CD4-positive, alpha-beta T cell treated with Interleukin-12 subunit alpha and Interleukin-12 subunit beta, for 1 hour (primary cell): ENCODE measurements at regions not wholly inside any gene's neighbourhood (a gene's known extent, or its start where the extent isn't known, plus 50 kb on each side); places are given as distances from the start of the nearest gene placed in this dataset.
"Not testable (repeated sequence)": the region's sequence is repeated elsewhere in the genome, so short reads cannot be mapped to it uniquely, and the experiment has no call there.

Source experiments
- DNase-seq: peaks from one replicate; pipeline ENCODE4 v3.0.0-alpha.2; 2020

DNA sequence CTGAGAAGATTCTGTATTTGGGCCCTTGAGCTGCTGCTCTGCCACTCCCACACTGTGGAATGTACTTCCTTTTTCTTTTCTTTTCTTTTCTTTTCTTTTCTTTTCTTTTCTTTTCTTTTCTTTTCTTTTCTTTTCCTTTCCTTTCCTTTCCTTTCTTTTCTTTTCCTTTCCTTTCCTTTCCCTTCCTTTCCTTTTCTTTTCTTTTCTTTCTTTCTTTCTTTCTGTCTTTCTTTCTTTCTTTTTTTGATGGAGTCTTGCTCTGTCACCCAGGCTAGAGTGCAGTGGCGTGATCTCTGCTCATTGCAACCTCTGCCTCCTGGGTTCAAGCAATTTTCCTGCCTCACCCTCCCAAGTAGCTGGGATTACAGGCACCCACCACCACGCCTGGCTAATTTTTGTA is 89.8 kb downstream of the DNAAF6 start:
- not testable (repeated sequence) for DNase-seq

DNA sequence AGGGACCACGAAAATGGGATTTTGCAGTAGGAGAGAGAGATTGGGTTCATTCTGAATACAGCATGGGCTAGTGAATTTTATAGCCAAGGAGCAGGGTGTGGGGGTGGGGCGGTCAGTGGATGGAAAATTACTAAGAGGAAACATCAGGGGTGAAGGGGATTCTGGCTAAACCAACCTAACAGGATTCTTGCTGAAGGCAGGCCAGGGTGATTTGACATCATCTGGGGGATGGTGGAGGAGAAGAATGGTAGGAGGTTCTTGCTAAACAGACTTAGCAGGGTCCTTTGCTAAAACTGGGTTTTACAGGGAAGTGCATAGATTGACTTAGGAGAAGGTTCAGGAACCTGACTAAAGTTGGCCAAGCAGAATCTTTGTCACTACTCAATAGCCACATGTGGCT is 91.9 kb downstream of the DNAAF6 start:
- DNase-seq = no peak

DNA sequence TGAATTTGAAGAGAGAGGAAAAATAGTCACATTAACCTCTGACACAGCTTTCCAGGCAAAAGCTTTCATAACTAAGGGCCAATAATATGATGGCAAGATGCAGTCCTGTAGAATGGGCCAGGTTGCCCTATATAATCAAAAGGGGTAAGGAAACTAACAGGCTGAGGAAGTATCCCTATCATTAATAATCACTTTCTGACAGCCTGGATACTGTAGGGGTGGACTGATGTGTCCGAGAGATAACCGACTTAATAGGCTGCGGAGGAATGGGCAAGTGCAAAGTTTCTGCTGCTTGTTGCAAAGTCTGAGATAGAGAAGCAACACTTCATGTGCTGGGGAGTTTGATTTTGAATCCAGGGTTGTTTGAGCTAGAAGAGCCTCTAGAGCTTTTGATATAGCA is 94.8 kb downstream of the DNAAF6 start:
- no peak for DNase-seq

DNA sequence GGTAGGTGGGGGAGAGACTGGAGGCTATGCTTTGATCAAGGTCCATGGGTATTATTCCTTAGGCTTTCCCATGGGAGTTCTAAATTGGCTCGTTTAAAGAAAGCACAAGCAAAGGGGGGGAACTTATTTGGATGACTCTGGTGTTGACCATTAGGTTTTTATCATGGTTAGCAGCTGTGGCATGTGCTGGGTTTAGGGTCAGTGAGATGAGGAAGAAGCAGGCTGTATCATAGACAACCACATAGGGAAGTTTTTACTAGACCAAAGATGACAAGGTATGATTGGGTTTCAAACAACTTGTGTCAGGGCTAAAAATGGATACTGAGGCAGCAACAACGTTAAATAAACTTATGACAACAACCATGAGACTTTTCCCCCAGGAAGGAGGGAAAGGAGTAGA is 97.7 kb downstream of the DNAAF6 start:
- DNase-seq = no peak

DNA sequence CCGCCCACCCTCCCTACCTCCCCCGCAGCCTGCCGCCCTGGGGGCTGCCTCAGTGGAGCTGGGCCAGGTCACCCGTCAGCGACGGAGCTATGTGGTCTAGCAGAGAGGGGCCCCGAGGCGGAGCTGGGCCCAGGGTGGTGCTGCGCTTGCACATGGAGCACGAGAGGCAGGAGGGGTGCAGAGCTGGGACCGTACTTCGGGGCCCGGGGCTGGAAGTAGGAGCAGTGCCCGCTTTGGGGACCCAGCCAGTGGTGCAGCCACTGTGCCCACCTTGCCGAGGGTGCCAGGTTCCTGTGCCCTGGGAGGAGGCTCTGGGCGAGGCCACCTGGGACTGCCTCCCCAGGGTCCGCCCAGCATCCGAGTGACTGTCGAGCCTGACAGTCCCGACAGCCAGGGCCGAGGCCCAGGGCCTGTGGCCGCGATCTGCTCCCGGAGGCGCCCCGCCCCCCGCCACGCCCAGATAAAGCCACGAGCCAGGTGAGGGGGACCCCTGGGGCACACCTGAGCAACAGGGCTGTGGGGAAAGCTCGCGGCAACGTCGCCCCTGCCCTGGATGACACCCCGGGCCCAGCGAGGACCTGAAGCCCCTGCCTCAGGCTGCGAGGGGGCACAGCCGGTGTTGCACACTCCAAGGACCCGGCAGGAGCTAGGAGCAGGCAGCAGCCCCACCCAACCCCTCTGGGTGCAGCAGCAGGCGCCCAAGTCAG is 117.5 kb downstream of the DNAAF6 start:
- DNase-seq = no peak

DNA sequence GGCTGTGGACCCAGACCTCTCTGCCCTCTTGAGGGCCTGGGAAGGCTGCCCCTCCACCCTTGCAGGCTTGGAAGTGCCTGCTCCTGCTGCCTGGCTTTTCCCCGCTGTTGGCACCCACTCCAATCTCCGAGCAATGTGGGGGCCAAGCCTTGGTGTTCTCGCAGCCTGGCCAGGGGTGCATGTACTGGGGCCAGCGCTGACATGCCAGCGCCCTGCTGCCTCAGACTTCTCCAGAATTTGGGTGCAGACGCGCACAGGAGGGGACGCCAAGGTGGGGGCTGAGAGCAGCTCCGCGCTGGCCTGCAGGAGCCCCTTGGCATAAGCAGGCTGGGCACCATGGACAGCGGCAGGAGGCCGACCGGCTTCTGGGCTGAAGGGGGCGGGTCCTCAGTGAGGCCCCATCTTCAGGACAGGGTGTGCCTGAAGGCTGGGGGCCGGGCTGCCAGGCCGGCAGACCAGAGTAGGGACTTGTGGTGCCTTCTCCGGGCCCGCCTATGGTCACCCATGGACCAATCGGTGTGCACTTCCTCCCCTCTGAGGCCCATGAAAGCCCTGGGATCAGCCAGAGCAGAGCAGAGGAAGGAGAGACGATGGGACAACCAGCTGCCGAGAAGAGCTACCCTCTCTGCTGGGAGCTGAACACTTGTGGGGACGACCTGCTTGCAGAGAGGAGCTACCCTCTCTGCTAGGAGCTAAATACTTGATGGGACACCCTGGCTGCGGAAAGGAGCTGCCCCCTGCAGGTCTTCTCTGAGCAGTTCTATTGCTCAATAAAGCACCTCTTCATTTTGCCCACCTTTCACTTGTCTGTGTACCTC is 118.3 kb downstream of the DNAAF6 start:
- peak; percentile 0 for DNase-seq

DNA sequence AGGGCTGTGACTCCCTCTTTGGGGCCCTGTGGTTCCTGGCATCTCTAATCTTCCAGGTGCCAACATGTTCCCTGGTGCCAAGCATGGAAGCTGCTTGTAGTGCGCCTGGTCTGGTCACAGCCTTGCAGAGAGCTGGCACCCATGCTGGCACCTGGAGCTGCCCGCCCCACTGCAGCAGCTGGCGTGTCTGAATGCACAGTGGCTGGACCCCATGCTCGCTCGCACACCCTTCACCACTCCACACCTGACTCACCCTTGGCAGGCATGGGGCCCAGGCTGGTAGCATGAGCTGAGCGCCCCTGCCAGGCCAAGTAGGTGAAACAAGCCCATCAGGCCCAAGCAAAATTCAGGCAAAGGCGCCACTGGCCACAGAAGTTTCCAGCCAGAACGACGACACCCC is 119.1 kb downstream of the DNAAF6 start:
- no peak for DNase-seq

DNA sequence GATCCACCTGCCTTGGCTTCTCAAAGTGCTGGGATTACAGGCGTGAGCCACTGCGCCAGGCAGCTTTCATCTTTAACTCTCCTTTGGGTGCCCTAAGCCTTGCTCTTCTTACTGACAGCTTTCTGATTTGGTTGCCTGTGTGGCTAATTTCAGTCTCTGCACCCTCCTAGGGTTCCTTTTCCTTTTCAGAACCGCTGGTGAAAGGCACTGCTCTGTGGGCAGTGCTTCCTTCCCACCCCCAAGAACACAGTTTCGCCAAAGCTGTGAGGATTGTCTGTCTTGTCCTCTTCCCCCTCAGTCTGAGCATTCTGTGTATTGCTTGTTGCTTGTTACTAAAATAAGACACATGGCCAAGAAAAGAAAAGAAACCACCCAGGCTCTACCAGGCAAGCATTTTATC is 101.4 kb upstream of the FRMPD3 start:
- no peak for DNase-seq

DNA sequence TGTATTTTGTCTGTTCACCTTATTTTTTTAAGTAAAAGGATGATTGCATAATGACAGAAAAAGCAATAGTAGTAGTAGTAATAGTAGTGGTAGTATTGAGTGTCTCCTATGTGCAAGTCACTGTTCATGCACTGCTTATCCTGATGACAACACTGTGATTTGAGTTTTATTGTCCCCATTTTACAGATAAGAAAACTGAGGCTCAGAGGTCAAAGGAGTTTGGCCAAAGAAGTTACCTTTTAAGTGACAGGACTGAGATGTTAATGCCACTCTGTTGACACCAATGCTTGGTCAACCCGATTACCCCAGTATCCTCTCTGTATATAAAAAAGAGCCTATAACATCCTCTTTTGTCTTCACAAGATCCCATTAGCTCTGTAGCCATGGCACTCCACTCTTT is 100.5 kb upstream of the FRMPD3 start:
- DNase-seq = no peak

DNA sequence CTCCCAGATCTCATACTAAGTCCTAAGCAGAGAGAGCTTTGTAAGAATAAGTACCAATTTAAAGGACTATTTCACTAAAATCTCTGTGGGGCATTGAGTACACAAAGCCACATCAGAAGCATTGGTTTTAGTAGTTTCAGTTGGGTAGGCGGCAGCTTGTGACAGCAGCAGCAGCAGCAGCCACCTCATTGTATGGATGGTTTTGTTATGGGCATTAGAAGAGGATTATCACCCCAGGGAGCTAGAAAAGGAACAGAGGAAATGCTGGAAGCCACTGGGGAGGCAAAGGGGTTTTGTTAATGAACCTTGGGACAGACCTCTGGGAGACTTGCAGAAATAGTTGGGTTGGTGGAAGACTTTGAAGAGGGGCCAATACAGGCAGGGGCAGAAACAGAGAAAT is 93.9 kb upstream of the FRMPD3 start:
- no peak for DNase-seq

DNA sequence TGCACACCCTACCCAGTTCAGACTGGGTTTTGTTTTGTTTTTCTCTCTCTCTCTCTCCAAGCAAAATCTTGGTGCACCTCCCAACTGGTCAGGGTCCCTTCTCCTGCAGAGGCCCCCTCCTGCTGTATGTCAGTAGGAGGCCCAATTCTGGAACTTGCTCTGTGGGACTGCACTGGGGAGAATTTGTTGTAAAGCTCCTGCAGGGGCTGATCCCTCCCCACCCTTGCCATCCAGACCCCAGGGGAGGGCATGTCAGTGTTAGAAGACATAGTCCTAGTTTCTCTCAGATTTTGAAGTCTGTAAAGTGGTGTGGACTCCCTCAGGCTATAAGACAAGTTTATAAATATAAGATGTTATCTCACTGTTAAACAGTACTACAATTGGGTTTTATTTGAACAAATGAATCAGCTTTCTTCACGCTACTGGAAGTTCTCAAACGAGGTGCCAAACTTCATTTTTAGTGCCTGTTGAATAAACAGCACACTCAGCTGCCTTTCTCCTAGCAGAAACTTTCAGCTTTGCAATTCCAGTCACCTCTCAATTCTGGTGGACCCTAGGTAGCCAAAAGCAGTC is 88.6 kb upstream of the FRMPD3 start:
- DNase-seq = no peak

DNA sequence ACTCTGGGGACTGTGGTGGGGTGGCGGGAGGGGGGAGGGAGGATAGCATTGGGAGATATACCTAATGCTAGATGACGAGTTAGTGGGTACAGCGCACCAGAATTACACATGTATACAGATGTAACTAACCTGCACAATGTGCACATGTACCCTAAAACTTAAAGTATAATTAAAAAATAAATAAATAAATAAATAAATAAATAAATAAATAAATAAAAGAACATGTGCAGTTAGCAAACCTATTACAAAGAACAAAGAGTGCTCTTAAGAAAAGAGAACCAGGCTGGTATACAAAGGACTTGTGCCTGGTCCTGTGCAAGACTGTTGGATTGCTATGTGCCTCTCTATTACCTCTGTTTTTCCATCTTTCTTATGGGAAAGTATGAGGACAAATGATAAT is 79.3 kb upstream of the FRMPD3 start:
- DNase-seq = not testable (repeated sequence)

DNA sequence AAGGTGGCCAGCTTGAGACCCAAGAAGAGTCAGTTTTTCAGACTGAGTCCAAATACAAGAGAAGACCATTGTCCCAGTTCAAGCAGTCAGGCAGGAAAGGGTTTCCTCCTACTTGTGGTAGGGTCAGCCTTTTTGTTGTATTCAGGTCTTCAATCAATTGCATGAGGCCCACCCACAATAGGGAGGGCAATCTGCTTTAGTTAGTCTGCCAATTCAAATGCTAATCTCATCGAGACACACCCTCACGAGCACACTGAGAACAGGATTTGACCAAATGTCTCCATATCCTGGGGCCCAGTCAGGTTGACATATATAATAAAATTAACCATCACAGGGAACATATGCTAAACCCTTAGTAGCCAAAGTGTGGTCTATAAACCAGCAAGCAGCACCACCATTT is 75.3 kb upstream of the FRMPD3 start:
- DNase-seq = no peak

DNA sequence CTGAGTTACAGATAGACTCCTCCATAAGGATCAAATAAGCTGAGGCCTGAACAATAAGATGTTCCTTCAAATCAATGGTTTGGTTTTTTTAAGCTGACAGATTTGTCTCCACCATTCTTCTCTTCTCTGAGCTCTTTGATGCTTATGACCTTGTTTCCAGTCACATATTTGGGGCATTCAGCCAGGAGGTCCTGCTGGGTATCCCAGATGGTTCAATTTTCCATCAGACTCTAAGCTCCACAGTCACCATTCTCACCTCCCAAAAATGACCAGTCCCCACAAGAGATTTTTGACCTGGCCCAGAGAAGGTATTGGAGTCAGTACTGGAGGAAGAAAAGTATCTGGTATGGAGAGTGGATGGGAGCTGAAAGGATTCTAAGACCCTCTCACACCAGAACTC is 74.6 kb upstream of the FRMPD3 start:
- DNase-seq = no peak

DNA sequence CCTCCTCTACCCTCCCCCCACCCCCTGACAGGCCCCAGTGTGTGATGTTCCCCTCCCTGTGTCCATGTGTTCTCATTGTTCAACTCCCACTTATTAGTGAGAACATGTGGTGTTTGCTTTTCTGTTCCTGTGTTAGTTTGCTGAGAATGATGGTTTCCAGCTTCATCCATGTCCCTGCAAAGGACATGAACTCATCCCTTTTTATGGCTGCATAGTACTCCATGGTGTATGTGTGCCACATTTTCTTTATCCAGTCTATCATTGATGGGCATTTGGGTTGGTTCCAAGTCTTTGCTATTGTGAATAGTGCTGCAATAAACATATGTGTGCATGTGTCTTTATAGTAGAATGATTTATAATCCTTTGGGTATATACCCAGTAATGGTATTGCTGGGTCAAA is 73.3 kb upstream of the FRMPD3 start:
- not testable (repeated sequence) for DNase-seq

DNA sequence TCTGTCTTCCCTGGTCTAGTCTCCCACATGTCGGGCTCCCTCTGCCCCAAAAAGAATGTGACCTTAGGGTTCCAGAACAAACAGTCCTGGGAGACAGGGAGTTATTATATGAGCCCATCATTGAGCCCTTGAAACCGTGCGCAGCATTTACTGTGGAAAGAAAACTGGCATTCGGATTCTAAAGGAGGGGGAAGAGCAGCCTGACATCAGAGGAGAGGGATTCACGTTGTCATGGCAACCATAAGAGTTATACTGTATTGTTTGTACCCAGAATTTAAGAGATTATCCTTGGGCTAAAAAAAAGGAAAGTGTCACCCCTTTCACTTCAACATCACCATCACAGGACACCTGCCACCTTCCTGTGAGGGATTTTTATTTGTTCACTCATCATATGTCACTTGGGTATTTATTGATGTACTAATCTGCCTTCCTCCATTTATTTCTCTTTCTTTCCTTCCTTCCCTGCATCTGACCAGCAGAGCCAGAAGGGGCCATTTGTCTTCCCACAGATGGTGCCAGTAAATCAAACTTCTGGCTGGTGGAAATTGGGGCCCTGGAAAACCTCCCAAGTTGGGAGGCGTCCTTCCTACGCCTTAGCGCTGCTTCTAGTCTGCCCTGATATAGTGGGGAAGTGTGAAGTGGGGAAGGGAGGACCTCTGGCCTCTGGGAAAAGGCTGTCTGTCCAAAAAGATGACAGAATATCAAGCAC is 64.9 kb upstream of the FRMPD3 start:
- DNase-seq = no peak

DNA sequence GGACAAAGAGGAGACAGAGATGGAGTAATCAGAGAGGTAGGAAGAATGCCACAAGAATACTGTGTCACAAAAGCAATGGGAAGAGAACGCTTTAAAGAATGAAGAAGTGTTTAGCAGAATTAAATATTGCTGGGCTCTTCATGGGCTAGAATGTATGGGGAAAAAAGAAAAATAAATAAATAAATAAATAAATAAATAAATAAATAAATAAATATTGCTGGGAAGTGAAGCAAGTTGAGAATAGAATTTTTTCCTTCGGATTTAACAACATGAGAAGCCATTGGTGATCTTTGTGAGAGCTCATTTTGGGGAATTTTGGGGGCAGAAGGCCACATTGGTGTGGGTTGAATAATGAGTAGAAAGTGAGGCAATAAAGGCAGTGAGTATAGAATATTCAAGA is 59.7 kb upstream of the FRMPD3 start:
- DNase-seq = no peak

DNA sequence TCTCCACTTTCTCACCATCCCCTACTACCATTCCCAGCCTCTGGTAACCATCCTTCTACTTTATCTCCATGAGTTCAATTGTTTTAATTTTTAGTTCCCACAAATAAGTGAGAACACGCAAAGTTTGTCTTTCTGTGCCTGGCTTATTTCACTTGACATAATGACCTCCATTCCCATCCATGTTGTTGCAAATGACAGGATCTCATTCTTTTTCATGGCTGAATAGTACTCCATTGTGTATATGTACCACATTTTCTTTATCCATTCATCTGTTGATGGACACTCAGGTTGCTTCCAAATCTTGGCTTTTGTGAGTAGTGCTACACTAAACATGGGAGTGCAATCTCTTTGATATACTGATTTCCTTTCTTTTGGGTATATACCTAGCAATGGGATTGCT is 55.8 kb upstream of the FRMPD3 start:
- not testable (repeated sequence) for DNase-seq

DNA sequence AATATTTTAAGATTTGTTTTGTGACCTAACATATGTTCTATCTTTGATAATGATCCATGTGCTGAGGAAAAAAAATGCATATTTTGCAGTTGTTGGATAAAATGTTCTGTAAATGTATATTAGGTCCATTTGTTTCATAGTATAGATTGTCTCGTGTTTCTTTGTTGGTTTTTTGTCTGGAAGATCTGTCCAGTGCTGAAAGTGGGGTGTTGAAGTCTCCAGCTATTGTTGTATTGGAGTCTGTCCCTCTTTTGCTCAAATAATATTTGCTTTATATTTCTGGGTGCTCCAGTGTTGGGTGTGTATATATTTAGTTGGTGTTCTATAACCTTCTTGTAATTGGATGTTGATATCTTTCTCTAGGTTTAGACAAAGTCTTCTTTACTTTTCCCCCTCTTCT is 53.2 kb upstream of the FRMPD3 start:
- DNase-seq = no peak

DNA sequence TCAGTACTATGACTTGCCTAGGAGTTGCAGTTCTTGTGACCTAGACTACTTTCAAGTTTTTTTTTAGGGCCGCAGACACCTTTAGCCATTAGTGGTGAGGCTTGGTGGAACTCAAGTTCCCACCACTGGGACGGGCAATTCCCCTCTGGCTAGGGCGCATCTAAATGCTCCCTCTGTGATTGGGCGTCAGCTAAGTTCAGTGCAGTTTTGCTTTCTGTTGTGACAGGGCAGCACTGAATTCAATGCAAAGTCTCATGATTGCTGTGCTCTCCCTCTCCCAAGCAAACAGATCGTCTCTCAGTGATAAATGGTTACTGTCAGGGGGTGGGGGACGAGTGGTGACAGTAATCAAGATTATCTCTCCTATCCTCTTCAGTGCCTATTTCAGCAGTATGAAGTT is 52.7 kb upstream of the FRMPD3 start:
- no peak for DNase-seq

DNA sequence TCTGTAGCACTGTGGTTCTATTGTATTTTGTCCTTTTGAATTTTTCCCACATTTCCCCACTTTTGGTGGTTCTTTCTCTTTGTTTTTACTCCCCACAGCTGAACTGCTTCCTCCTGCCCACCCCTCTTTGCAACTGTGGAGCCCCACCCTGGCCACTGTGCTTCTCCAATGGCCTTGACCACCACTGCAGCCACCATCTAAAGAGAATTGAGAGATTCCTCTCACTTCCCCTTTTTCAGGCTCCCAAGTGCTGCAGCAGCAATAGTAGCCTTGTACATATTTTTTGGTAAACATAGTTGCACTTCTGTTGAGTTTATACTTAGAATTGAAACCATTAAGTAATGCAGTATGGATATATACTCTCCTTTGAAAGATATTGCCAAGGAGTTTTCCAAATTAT is 51.3 kb upstream of the FRMPD3 start:
- DNase-seq = no peak
